Body of pancreas (tissue), 4 donors: ENCODE measurements at regions not wholly inside any gene's neighbourhood (a gene's known extent, or its start where the extent isn't known, plus 50 kb on each side); places are given as distances from the start of the nearest gene placed in this dataset.

Source experiments
- ATAC-seq: fragments of 150-250 bp; one replicate; pipeline ENCODE4 v1.9.1; 2016
- DNase-seq, 4 donors: peaks; one replicate each; pipeline ENCODE4 v3.0.0-alpha.2; 2019
- H3K27ac ChIP-seq, 4 donors: fragments of 200-600 bp; sonication (generic); 1 replicate in 3 of 4; 2 replicates in 1 of 4; pipeline versions ENCODE4 v1.5.1 to v1.6.1; 2016 to 2019; ENCODE audit warnings: mild to moderate bottlenecking in 1 of 4, mixed read lengths in 1 of 4, moderate library complexity in 1 of 4
- H3K27me3 ChIP-seq, 2 donors: fragments of 200-600 bp; sonication (generic); one replicate each; pipeline ENCODE4 v1.6.0; 2016; ENCODE audit warnings: mild to moderate bottlenecking in 1 of 2
- H3K36me3 ChIP-seq, 2 donors: fragments of 200-600 bp; sonication (generic); replicated peaks in 1 of 2; 2 replicates each; pipeline ENCODE4 v1.5.1; 2016; ENCODE audit warnings: low read depth in 2 of 2; ENCODE audit not compliant: insufficient read depth in 1 of 2
- H3K4me1 ChIP-seq: fragments of 200-600 bp; sonication (generic); one replicate; pipeline ENCODE4 v1.6.0; 2016
- H3K4me3 ChIP-seq, 2 donors: fragments of 200-600 bp; sonication (generic); 1 replicate in 1 of 2; 2 replicates in 1 of 2; pipeline ENCODE4 v1.5.1; 2016 to 2019
- H3K9me3 ChIP-seq, 3 donors: fragments of 200-600 bp; sonication (generic); 1 replicate in 2 of 3; 2 replicates in 1 of 3; pipeline ENCODE4 v1.5.1; 2016
- CTCF ChIP-seq, 7 experiments: fragments of 450-650 bp in 4 of 7; fragments of 200-600 bp in 3 of 7; sonication (generic) in 3 of 7; IDR thresholded peaks; one replicate each; pipeline ENCODE4 v1.5.1; 2016 to 2019; ENCODE audit warnings: antibody characterized with exemption in 7 of 7
- POLR2A ChIP-seq, 3 donors: fragments of 450-650 bp; IDR thresholded peaks; one replicate each; pipeline ENCODE4 v1.6.1; 2016; ENCODE audit warnings: antibody characterized with exemption in 3 of 3, mild to moderate bottlenecking in 2 of 3
- WGBS, 2 donors: methylation state at CpG; one replicate each; pipeline ENCODE4 v1.1.5; 2017; 5-methylcytosine and 5-hydroxymethylcytosine counted together
- intact Hi-C: fragments of 100-400 bp; cut with DNase I; formaldehyde crosslinking; loops from one replicate; pipeline ENCODE4 v1.15.1; 2023

GRCh38 chr7:116354546-116355423 lies 144.4 kb downstream of the TES start:
- intact Hi-C loops: no loop called here
- H3K27ac ChIP-seq: peak overlapping the region; percentile 51 to 84 (median 80)
- DNase-seq: peak; percentile 72 to 83 (median 78)
- H3K27me3 ChIP-seq: no peaks in the 10 kb centered on the region
- H3K4me1 ChIP-seq: peaks cover 46% of the 10 kb centered on the region
- 7 to 13% methylated on average over 10 of the region's 10 CpGs for WGBS, 2 donors
- ATAC-seq: peak; percentile 76
- no peaks in the 10 kb centered on the region for H3K36me3 ChIP-seq
- no peaks in the 10 kb centered on the region for H3K9me3 ChIP-seq
- H3K4me3 ChIP-seq: no peak overlapping the region
- TF ChIP-seq POLR2A (IDR thresholded peaks at IDR 0.05) (no peak), CTCF (IDR thresholded peaks at IDR 0.05) (no peak)

- no peaks in the 10 kb centered on the region for H3K27me3 ChIP-seq
- peaks cover 46% of the 10 kb centered on the region for H3K4me1 ChIP-seq
- ATAC-seq: no peak
- H3K36me3 ChIP-seq: no peaks in the 10 kb centered on the region
- WGBS, 2 donors: 73 to 75% methylated on average over 2 of the region's 2 CpGs
- intact Hi-C loops: no loop called here
- TF ChIP-seq POLR2A (IDR thresholded peaks at IDR 0.05) (no peak), CTCF (IDR thresholded peaks at IDR 0.05) (no peak)
- no peaks in the 10 kb centered on the region for H3K9me3 ChIP-seq
- peak overlapping the region in 3 of 4 donors; percentile 76 to 84 (median 83) for H3K27ac ChIP-seq
- no peak overlapping the region for H3K4me3 ChIP-seq
- no peak for DNase-seq
These were observed 144.1 kb upstream of the CAV2 start for GRCh38 chr7:116355424-116355765.

GRCh38 chr7:116356333-116356965 lies 143.1 kb upstream of the CAV2 start:
- ATAC-seq: peak; percentile 41
- no peak for TF ChIP-seq POLR2A (IDR thresholded peaks at IDR 0.05)
- TF ChIP-seq CTCF (IDR thresholded peaks at IDR 0.05): no peak
- H3K36me3 ChIP-seq: no peaks in the 10 kb centered on the region
- no peaks in the 10 kb centered on the region for H3K9me3 ChIP-seq
- peak; percentile 40 to 59 (median 54) for DNase-seq
- intact Hi-C loops: no loop called here
- no peak overlapping the region for H3K4me3 ChIP-seq
- 88 to 100% methylated on average over 1 of the region's 1 CpG for WGBS, 2 donors
- peaks cover 46% of the 10 kb centered on the region for H3K4me1 ChIP-seq
- H3K27ac ChIP-seq: peak overlapping the region; percentile 11 to 84 (median 24)
- H3K27me3 ChIP-seq: no peaks in the 10 kb centered on the region

GRCh38 chr7:116356979-116357378 lies 142.6 kb upstream of the CAV2 start:
- peak overlapping the region; percentile 11 to 84 (median 24) for H3K27ac ChIP-seq
- intact Hi-C loops: no loop called here
- H3K9me3 ChIP-seq: no peaks in the 10 kb centered on the region
- no peak for TF ChIP-seq CTCF (IDR thresholded peaks at IDR 0.05)
- no peak for TF ChIP-seq POLR2A (IDR thresholded peaks at IDR 0.05)
- no peaks in the 10 kb centered on the region for H3K36me3 ChIP-seq
- 76% methylated on average over 2 of the region's 2 CpGs for WGBS, 2 donors
- ATAC-seq (no peak), DNase-seq (no peak)
- H3K27me3 ChIP-seq: no peaks in the 10 kb centered on the region
- H3K4me3 ChIP-seq: no peak overlapping the region
- H3K4me1 ChIP-seq: peaks cover 46% of the 10 kb centered on the region
